IMR-90 (cell line): ENCODE measurements at regions not wholly inside any gene's neighbourhood (a gene's known extent, or its start where the extent isn't known, plus 50 kb on each side); places are given as distances from the start of the nearest gene placed in this dataset.

Source experiments
- ATAC-seq: fragments of 200-7000 bp; cut with Tn5 transposase; 2 replicates; pipeline ENCODE4 v1.9.1; 2020; ENCODE audit warnings: low read depth, mild to moderate bottlenecking, moderate library complexity
- BruUV-seq: library from RNA; stranded (reverse); fragments of 400-500 nt; replicated peaks from 2 replicates; lab custom pipeline; 2021; lab: Mats Ljungman, UMichigan
- CTCF ChIA-PET: fragments of 300-600 bp; formaldehyde crosslinking; extraction: SDS; loops from one replicate; lab custom pipeline; 2021; ENCODE audit warnings: antibody characterized with exemption; lab: Yijun Ruan, JAX
- POLR2A ChIA-PET: fragments of 300-600 bp; sonication (Branson Sonifier 250); formaldehyde crosslinking; loops from one replicate; lab custom pipeline; 2022; ENCODE audit warnings: antibody characterized with exemption; ENCODE audit not compliant: unreplicated experiment; lab: Charles Lee
- DNase-seq: peaks from one replicate; pipeline ENCODE4 v3.0.0; 2013
- H2AFZ ChIP-seq: replicated peaks from 2 replicates; pipeline ENCODE3; 2013; ENCODE audit warnings: low read length, mild to moderate bottlenecking; ENCODE audit not compliant: poor library complexity
- H2AK5ac ChIP-seq: 2 replicates; pipeline ENCODE4 v1.6.1; 2013; ENCODE audit warnings: low read depth, low read length, inconsistent platforms
- H2AK9ac ChIP-seq: replicated peaks from 2 replicates; pipeline ENCODE3; 2013; ENCODE audit warnings: mild to moderate bottlenecking, low read depth, low read length, moderate library complexity; ENCODE audit not compliant: poor library complexity
- H2BK120ac ChIP-seq: 2 replicates; pipeline ENCODE4 v1.6.1; 2013; ENCODE audit warnings: low read depth, low read length, inconsistent platforms
- H2BK15ac ChIP-seq: 3 replicates; pipeline ENCODE4 v1.6.1; 2013; ENCODE audit warnings: low read depth, low read length, inconsistent platforms
- H2BK20ac ChIP-seq: 2 replicates; pipeline ENCODE4 v1.6.1; 2013; ENCODE audit warnings: low read depth, mild to moderate bottlenecking, inconsistent platforms, low read length, moderate library complexity
- H2BK5ac ChIP-seq: 2 replicates; pipeline ENCODE4 v1.6.1; 2013; ENCODE audit warnings: mild to moderate bottlenecking, low read depth, low read length, inconsistent platforms; ENCODE audit not compliant: poor library complexity, severe bottlenecking
- H3K14ac ChIP-seq: replicated peaks from 2 replicates; pipeline ENCODE4 v1.6.1; 2013; ENCODE audit warnings: low read depth, low read length, inconsistent platforms
- H3K18ac ChIP-seq: 2 replicates; pipeline ENCODE4 v1.6.1; 2013; ENCODE audit warnings: low read depth, low read length, control low read depth
- H3K23ac ChIP-seq: 2 replicates; pipeline ENCODE4 v1.6.1; 2013; ENCODE audit warnings: low read depth, low read length, inconsistent platforms
- H3K27ac ChIP-seq: 2 replicates; pipeline ENCODE4 v1.5.1; 2013; ENCODE audit warnings: mild to moderate bottlenecking, control low read depth, low read length; ENCODE audit not compliant: insufficient read depth
- H3K27me3 ChIP-seq: 2 replicates; pipeline ENCODE4 v1.6.1; 2013; ENCODE audit warnings: low read length; ENCODE audit not compliant: control insufficient read depth, insufficient read depth
- H3K36me3 ChIP-seq: 2 replicates; pipeline ENCODE4 v1.6.1; 2013; ENCODE audit warnings: low read length, mixed read lengths; ENCODE audit not compliant: control insufficient read depth, insufficient read depth
- H3K4ac ChIP-seq: 2 replicates; pipeline ENCODE4 v1.6.1; 2013; ENCODE audit warnings: low read depth, low read length, inconsistent platforms
- H3K4me1 ChIP-seq: 2 replicates; pipeline ENCODE4 v1.6.1; 2013; ENCODE audit warnings: low read length, mixed read lengths; ENCODE audit not compliant: control insufficient read depth, insufficient read depth
- H3K4me2 ChIP-seq: 2 replicates; pipeline ENCODE4 v1.6.1; 2013; ENCODE audit warnings: low read depth, mild to moderate bottlenecking, control low read depth, low read length, moderate library complexity
- H3K4me3 ChIP-seq: 2 replicates; pipeline ENCODE4 v1.5.1; 2013; ENCODE audit warnings: low read depth, mild to moderate bottlenecking, control low read depth, low read length, moderate library complexity; ENCODE audit not compliant: insufficient read depth
- H3K56ac ChIP-seq: 2 replicates; pipeline ENCODE4 v1.6.1; 2013; ENCODE audit warnings: low read length, inconsistent platforms; ENCODE audit not compliant: insufficient read depth; ENCODE audit errors: extremely low read depth
- H3K79me1 ChIP-seq, 2 experiments: 2 replicates each; pipeline ENCODE4 v1.6.1; 2013; ENCODE audit warnings: low read length in 2 of 2, inconsistent platforms in 1 of 2, low read depth in 1 of 2
- H3K9ac ChIP-seq: 2 replicates; pipeline ENCODE4 v1.6.1; 2013; ENCODE audit warnings: low read depth, low read length, control low read depth
- H3K9me1 ChIP-seq: 2 replicates; pipeline ENCODE4 v1.6.1; 2013; ENCODE audit warnings: low read length, inconsistent platforms; ENCODE audit not compliant: insufficient read depth
- H3K9me3 ChIP-seq: 2 replicates; pipeline ENCODE4 v1.6.1; 2013; ENCODE audit warnings: low read length; ENCODE audit not compliant: control insufficient read depth, insufficient read depth
- H4K20me1 ChIP-seq: 2 replicates; pipeline ENCODE4 v1.6.1; 2013; ENCODE audit warnings: low read length, inconsistent platforms; ENCODE audit not compliant: insufficient read depth
- H4K5ac ChIP-seq: 2 replicates; pipeline ENCODE4 v1.6.1; 2013; ENCODE audit warnings: mild to moderate bottlenecking, low read depth, low read length, control low read depth
- H4K8ac ChIP-seq, 2 experiments: 2 replicates each; pipeline ENCODE4 v1.6.1; 2013; ENCODE audit warnings: low read depth in 2 of 2, low read length in 2 of 2, control low read depth in 1 of 2, inconsistent platforms in 1 of 2
- H4K91ac ChIP-seq: 2 replicates; pipeline ENCODE4 v1.6.1; 2013; ENCODE audit warnings: low read depth, low read length, inconsistent platforms; ENCODE audit not compliant: insufficient read depth
- CHD1 ChIP-seq: IDR thresholded peaks from 2 replicates; pipeline ENCODE4 v1.6.1; 2012; ENCODE audit warnings: low read depth, low read length, improper control_type of control experiment
- MAZ ChIP-seq: IDR thresholded peaks from 2 replicates; pipeline ENCODE4 v1.6.1; 2012; ENCODE audit warnings: low read depth, mild to moderate bottlenecking, low read length, improper control_type of control experiment, moderate library complexity, borderline replicate concordance
- MXI1 ChIP-seq: IDR thresholded peaks from 2 replicates; pipeline ENCODE4 v1.6.1; 2012; ENCODE audit warnings: low read depth, mild to moderate bottlenecking, low read length, moderate library complexity, borderline replicate concordance
- NFE2L2 ChIP-seq: fragments of 150-350 bp; IDR thresholded peaks from 2 replicates; pipeline ENCODE4 v1.6.1; 2016; ENCODE audit warnings: low read depth, mild to moderate bottlenecking, low read length
- RAD21 ChIP-seq: IDR thresholded peaks from 2 replicates; pipeline ENCODE4 v1.6.1; 2012; ENCODE audit warnings: low read length, improper control_type of control experiment
- RCOR1 ChIP-seq: IDR thresholded peaks from 2 replicates; pipeline ENCODE4 v1.6.1; 2012; ENCODE audit warnings: mild to moderate bottlenecking, low read length, improper control_type of control experiment; ENCODE audit not compliant: insufficient replicate concordance
- RFX5 ChIP-seq: IDR thresholded peaks from 2 replicates; pipeline ENCODE4 v1.8.0; 2012; ENCODE audit warnings: low read depth, mild to moderate bottlenecking, low read length, moderate library complexity
- SMC3 ChIP-seq: fragments of 150-350 bp; IDR thresholded peaks from 2 replicates; pipeline ENCODE4 v1.6.1; 2016; ENCODE audit warnings: low read depth, mild to moderate bottlenecking, antibody characterized with exemption, low read length, moderate library complexity
- WGBS, 2 experiments: methylation state at CpG; one replicate each; pipeline versions ENCODE4 v1.1.5 to v1.1.7; 2013; ENCODE audit warnings: missing lambda C conversion rate in 2 of 2; ENCODE audit not compliant: insufficient read length in 1 of 2; ENCODE audit errors: extremely low coverage in 2 of 2; 5-methylcytosine and 5-hydroxymethylcytosine counted together
- dilution Hi-C: fragments of 300-500 bp; cut with HindIII; formaldehyde crosslinking; loops from one replicate; pipeline ENCODE4 v1.14.3; 2018; ENCODE audit warnings: low sequenced_read_pairs; ENCODE audit not compliant: unreplicated experiment
- in situ Hi-C: fragments of 300-500 bp; cut with MboI; formaldehyde crosslinking; loops from 3 replicates; pipeline ENCODE4 v1.14.3; 2019; ENCODE audit warnings: low sequenced_read_pairs, inconsistent platforms, mixed read lengths
- intact Hi-C: fragments of 100-400 bp; cut with micrococcal nuclease; formaldehyde crosslinking; loops from 2 replicates; pipeline ENCODE4 v1.10.0; 2022
- TF ChIP-seq, protein P1 (sequence below): fragments of 150-350 bp; IDR thresholded peaks from 2 replicates; pipeline ENCODE4 v1.6.1; 2016; ENCODE audit warnings: low read depth, mild to moderate bottlenecking, low read length, moderate library complexity, borderline replicate concordance
- TF ChIP-seq, protein P2 (sequence below): conservative IDR thresholded peaks from 2 replicates; pipeline ENCODE4 v1.5.1; 2012; ENCODE audit warnings: mild to moderate bottlenecking, low read depth, low read length, improper control_type of control experiment

DNA sequence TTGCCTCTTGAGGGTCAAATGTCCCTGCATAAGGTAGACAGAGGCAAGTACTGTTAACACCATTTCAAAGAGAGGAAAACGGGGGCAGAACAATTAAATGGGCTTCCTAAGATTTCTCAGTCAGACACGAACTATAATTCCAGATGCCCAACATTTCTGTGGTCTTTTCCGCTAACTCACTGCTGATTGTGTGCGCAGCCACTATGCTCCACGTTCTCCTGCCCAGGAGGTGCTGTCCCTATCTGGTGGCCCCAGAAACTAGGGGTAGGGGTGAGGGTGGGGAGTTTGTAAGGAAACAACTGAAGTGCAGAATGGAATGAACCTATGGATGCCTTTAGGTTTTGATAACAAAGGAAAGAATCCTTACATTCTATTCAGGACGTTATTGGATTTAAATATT lies 86.1 kb upstream of the BACH2 start:
- intact Hi-C loops: no loop called here
- no peak overlapping the region for H2BK120ac ChIP-seq
- no peak overlapping the region for H3K27ac ChIP-seq
- H2BK20ac ChIP-seq: no peak overlapping the region
- H2AK5ac ChIP-seq: no peak overlapping the region
- no peak for TF ChIP-seq CHD1
- TF ChIP-seq, protein P1, sequence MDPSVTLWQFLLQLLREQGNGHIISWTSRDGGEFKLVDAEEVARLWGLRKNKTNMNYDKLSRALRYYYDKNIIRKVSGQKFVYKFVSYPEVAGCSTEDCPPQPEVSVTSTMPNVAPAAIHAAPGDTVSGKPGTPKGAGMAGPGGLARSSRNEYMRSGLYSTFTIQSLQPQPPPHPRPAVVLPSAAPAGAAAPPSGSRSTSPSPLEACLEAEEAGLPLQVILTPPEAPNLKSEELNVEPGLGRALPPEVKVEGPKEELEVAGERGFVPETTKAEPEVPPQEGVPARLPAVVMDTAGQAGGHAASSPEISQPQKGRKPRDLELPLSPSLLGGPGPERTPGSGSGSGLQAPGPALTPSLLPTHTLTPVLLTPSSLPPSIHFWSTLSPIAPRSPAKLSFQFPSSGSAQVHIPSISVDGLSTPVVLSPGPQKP: no peak
- no peak for TF ChIP-seq RCOR1
- TF ChIP-seq MAZ: no peak
- no peak for TF ChIP-seq MXI1
- TF ChIP-seq SMC3: no peak
- TF ChIP-seq, protein P2, sequence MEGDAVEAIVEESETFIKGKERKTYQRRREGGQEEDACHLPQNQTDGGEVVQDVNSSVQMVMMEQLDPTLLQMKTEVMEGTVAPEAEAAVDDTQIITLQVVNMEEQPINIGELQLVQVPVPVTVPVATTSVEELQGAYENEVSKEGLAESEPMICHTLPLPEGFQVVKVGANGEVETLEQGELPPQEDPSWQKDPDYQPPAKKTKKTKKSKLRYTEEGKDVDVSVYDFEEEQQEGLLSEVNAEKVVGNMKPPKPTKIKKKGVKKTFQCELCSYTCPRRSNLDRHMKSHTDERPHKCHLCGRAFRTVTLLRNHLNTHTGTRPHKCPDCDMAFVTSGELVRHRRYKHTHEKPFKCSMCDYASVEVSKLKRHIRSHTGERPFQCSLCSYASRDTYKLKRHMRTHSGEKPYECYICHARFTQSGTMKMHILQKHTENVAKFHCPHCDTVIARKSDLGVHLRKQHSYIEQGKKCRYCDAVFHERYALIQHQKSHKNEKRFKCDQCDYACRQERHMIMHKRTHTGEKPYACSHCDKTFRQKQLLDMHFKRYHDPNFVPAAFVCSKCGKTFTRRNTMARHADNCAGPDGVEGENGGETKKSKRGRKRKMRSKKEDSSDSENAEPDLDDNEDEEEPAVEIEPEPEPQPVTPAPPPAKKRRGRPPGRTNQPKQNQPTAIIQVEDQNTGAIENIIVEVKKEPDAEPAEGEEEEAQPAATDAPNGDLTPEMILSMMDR: no peak
- TF ChIP-seq NFE2L2: no peak
- no peak for TF ChIP-seq RAD21
- no peak for TF ChIP-seq RFX5
- no peak overlapping the region for H2BK15ac ChIP-seq
- peaks cover 20% of the 10 kb centered on the region for H3K27me3 ChIP-seq
- H4K5ac ChIP-seq: no peak overlapping the region
- H2AFZ ChIP-seq: no peak overlapping the region
- H3K4me1 ChIP-seq: peaks cover 2% of the 10 kb centered on the region; the same call in 1 of the 2 replicates
- ATAC-seq (no peak), DNase-seq (no peak)
- BruUV-seq: no TSS peak
- no peaks in the 10 kb centered on the region for H3K36me3 ChIP-seq
- H4K91ac ChIP-seq: no peak overlapping the region
- ChIA-PET POLR2A (interaction anchor here (0.6 kb wide), 1 partner anchor 8 kb away, joined by 9 read pairs; no protein-coding TSS in a partner anchor), CTCF (interaction anchor here (0.8 kb wide), 1 partner anchor 11 kb away, joined by 3 read pairs; no protein-coding TSS in a partner anchor)
- H3K56ac ChIP-seq: no peak overlapping the region
- no peaks in the 10 kb centered on the region for H3K9me3 ChIP-seq
- no peaks in the 10 kb centered on the region for H4K20me1 ChIP-seq
- no peak overlapping the region for H3K23ac ChIP-seq
- H2BK5ac ChIP-seq: no peak overlapping the region
- H3K4me2 ChIP-seq: no peak overlapping the region
- no peak overlapping the region for H3K4ac ChIP-seq
- H3K4me3 ChIP-seq: no peak overlapping the region
- no peaks in the 10 kb centered on the region for H3K79me1 ChIP-seq
- no peaks in the 10 kb centered on the region for H3K9me1 ChIP-seq
- no peak overlapping the region for H2AK9ac ChIP-seq
- in situ Hi-C loops: no loop called here
- H3K18ac ChIP-seq: no peak overlapping the region
- no peak overlapping the region for H3K9ac ChIP-seq
- 81% methylated on average over 4 of the region's 6 CpGs; no CpG with 5 or more reads in 1 of the 2 experiments for WGBS, 2 experiments
- H3K14ac ChIP-seq: no peak overlapping the region
- no peak overlapping the region for H4K8ac ChIP-seq
- dilution Hi-C loops: no loop called here
